B cell (primary cell): ENCODE measurements at regions not wholly inside any gene's neighbourhood (a gene's known extent, or its start where the extent isn't known, plus 50 kb on each side); places are given as distances from the start of the nearest gene placed in this dataset.

Experiments used
- EZH2 ChIP-seq: IDR thresholded peaks from 2 replicates; pipeline ENCODE4 v1.6.1; 2012; ENCODE audit warnings: borderline replicate concordance, low read depth, mild to moderate bottlenecking, moderate library complexity, low read length; ENCODE audit not compliant: insufficient read depth, poor library complexity, severe bottlenecking
- TF ChIP-seq, protein P1 (sequence below): fragments of 200-600 bp; IDR thresholded peaks from one replicate; pipeline ENCODE4 v1.8.0; 2022; ENCODE audit warnings: antibody characterized with exemption, mild to moderate bottlenecking

DNA sequence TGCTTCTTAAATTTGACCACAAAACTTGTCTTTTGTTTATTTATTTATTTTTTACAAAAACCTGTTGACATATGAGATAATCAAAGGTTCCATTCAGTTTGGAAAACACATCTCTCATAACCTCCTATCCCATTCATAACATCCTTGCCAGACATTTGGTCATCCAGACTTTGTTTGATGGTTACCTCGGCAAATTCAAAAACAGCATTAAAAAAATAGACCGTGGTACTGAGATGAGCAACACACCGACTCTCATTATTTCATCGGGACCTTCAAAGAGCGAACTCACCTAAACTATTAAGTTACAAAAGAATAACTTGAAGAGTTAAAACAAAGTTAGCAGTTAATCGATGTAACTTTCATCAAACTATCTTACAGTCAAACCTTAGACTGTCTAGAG is 85.8 kb upstream of the RPS6KA3 start:
- TF ChIP-seq, protein P1, sequence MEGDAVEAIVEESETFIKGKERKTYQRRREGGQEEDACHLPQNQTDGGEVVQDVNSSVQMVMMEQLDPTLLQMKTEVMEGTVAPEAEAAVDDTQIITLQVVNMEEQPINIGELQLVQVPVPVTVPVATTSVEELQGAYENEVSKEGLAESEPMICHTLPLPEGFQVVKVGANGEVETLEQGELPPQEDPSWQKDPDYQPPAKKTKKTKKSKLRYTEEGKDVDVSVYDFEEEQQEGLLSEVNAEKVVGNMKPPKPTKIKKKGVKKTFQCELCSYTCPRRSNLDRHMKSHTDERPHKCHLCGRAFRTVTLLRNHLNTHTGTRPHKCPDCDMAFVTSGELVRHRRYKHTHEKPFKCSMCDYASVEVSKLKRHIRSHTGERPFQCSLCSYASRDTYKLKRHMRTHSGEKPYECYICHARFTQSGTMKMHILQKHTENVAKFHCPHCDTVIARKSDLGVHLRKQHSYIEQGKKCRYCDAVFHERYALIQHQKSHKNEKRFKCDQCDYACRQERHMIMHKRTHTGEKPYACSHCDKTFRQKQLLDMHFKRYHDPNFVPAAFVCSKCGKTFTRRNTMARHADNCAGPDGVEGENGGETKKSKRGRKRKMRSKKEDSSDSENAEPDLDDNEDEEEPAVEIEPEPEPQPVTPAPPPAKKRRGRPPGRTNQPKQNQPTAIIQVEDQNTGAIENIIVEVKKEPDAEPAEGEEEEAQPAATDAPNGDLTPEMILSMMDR, result no peak
- no peak for TF ChIP-seq EZH2
